Brain pericyte (primary cell): ENCODE measurements at regions not wholly inside any gene's neighbourhood (a gene's known extent, or its start where the extent isn't known, plus 50 kb on each side); places are given as distances from the start of the nearest gene placed in this dataset.
"Not testable (repeated sequence)": the region's sequence is repeated elsewhere in the genome, so short reads cannot be mapped to it uniquely, and the experiment has no call there.

Source experiments
- DNase-seq: peaks from one replicate; pipeline ENCODE4 v3.0.0-alpha.2; 2012; ENCODE audit warnings: low read depth, low spot score

DNA sequence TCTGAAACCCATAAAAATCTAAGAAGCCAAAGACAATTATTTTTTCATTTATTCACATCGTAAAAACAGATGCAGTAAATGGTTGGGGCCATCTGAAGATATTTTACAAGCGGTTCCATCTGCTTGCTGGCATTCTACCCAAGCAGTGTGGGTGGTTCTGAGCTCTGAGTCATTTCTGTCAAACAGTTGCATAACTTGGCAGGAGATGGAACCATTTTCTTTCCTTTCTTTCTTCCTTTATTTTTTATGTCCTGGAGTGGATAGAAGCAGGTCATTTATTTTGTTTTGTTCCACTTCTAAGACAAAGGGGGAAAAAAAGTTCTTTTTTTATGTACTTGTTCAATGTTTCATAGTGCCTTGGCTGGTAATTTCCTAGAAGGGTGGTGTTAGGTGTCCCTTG lies 1151.9 kb upstream of the GOT2 start:
- DNase-seq = no peak

DNA sequence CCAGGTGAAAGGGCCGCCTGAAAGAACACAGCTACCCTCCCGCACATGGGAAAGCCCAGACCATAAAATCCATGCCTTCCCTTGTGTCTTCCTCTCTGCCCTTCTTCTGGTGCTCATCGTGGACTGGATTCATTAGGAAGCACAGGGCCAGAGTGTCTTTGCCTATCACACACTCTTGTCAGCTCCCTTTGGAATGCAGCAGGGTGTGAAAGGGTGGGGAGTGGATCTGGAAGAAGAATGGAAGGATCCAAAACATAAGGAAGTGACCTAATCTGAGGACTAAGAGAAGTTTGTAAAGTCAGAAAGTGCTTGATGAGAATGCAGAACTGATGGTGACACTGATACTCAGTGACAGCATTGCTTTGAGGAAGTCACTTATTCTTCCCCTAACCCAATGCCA lies 1147.3 kb upstream of the GOT2 start:
- DNase-seq = no peak

DNA sequence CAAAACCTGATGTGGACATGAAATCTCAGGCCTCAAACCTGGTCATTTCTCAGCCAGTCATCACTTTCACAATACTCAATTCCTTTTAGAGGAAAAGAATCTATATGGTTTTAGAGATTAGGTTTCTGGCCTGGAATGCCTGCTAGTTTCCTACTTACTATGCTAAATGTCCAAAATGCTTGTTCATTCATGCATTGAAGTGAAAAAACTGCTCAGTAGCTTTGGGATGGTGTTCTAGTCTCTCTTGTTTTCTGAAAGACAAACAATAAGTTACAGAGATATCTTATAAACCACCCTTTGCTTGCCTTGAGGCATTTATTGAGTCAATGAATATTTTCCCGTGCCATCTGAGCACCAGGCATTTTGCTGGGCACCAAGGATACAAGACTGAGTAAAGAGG lies 1146.5 kb upstream of the GOT2 start:
- DNase-seq = no peak

DNA sequence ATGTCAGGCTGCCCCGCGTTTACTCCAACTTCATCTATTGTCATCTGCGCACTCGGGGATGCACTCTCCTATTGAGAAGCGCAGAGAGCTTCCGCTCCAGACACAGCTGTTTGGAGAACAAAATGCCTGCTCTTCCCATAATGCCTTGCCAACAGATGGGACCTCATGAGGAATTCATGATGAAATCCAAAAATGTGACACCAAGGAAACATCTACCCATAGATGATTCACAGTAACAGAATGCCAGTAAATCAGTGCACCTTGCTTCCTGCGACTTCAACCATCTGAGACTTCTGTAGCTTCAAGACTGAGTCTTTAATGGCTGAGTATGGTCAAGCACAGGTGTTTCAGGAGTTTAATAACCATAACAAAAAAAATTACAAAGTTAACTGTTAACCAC lies 1144.9 kb upstream of the GOT2 start:
- DNase-seq = no peak

DNA sequence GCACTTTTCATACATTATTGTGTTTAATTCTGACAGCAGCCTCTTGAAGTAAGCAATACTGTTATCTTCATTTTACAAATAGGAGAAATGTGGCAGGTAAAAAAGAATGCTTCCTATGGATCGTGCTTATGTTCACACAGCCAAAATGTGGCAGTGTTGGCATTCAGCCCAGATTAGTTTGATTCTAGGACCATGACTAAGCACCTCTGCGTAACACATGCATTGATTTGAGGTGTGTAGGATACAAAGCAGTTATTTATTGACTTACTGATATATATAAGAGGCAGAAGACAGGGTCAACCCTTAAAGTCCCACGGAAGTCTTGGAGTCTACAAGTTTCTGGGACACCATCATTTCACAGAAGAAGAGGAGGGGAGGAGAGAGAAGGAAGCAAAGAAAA lies 1144.4 kb upstream of the GOT2 start:
- DNase-seq = no peak

DNA sequence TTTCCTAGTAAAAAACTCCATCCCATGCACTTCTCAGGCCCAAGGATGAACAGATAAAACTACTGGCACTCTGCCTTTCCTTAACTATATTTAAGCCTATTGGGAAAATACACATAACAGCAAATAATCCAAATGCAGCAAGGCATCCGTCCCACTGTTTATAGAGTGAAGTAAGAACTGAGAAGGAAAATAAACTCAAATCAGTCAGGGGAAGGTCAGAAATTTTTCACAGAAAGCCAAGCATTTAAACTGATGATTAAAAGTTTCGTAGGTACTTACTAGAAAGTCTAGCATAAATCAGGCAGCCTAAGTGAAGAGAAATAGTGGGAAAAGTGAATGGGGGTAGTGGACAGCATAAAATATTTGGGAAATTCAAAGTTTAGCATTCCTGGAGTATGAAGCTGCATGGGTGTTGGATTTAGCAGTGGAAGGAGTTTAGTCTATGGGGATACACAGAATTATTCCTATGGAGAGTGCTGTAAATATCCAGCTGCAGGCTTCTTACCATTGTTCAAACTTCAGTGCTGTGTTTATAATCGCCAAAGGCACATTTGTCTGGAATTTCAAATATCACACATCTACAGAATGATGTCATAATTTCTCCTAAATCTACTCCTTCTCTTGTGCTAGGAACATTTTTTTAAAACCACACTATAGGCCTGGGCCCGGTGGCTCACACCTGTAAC lies 1131.0 kb upstream of the GOT2 start:
- no peak for DNase-seq

DNA sequence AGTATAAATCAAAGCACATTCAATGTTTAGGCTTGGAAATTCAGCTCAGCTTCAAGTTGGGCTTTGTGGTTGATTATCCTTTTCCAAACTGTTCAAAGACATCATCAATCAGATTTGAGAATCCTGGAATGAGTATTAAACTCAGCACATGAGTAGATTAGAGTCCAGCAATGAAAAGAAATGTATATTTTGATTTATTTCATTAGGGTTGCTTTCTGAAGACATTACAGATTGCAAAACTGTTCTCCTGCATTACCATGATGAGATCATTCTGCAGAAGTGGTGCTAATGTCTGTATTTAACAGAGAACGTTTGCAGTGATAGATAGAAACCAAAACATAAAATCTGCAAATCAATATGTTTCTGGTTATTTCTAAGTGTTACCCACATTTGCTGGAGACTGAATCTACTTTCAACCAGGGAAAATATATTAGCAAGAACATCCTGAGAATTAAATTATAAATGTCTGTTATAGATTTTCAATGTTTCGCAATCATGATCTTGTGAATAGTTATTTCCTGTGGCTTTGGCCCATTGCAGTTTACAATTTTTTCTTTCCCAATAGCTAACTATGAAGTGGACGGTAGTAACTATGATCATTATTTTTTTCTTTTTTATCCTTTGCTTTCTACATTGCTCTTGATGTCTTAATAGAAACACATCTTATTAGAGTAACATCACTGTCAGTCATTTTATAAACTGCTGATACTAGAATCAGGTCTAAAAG lies 1125.7 kb upstream of the GOT2 start:
- DNase-seq = no peak

DNA sequence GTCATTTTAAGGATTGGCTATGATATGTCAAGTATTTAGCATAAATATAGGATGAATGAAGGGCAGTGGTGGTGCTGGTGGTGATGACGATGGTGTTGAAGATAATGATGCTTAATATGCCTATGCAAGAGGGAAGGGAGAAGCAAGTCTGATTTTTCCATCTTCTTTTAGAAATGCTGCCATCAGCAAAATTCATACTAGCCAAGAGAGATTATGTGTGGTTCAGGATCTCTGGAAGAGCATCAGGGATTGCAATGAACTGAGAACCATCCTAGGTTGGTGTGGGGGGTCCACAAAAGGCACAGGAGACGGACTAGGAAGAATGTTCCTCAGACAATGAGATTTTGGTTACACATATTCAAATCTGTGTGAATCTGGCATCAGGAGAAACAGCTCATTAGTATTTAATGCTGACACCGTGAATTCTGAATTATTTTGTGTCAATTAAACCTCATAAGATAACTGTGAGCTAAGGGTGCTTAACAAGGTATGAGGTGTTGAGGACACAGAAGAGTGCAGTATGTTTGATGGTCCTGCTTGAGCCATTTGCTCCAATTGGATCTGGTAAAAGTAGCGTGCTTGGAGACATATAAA lies 1120.8 kb upstream of the GOT2 start:
- DNase-seq = no peak

DNA sequence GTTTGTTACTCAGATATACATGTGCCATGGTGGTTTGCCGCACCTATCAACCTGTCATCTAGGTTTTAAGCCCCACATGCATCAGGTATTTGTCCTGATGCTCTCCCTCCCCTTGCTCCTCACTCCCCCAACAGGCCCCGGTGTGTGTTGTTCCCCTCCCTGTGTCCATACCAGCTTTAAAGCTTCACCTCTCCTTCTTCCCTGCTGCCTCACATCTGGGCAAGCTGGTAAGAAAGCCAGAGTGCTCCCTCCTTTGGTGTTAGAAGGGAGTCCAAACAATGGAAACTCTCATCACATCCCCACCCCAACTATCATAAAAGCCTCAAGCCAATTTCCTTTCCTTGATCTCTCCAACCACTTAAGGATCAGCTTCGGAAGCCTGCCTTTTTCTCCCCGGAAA lies 1115.6 kb upstream of the GOT2 start:
- no peak for DNase-seq

DNA sequence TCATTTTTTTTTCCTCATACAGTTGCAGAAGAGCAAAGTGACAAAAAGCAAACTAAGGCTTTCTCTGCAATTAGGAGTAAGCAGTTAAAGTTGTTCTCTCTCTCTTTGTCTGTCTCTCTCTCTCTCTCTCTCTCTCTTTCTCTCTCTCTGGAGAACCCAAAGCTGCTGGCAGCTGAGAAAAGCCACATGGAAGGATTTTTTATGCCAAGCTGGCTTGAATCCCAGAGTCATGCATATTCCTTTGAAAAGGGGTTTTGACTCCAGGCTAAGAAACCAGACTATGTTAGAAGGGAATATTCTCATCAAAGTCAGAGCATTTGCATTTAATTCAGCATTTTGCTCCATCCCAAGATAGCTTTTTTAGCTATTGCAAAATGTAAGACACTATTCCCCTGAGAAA lies 1114.2 kb upstream of the GOT2 start:
- no peak for DNase-seq

DNA sequence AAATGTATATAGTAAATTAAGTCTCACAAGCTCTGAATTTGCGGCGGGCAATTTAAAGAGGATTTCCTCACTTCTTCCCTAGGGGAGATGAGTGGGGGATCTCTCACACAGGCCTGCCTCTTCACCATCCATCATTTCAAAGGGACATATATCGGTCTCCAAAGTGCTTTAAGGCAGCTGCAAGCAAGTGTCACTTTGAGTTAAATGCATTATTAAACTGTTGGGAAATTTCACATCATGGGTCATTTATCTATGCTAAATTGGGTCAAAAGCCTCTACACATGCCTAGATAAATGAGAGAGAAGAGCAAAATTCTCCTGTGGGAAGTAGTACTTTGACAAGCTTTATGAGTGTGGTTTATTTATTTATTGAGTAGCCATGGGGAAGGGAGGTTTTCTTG lies 1106.1 kb upstream of the GOT2 start:
- no peak for DNase-seq

DNA sequence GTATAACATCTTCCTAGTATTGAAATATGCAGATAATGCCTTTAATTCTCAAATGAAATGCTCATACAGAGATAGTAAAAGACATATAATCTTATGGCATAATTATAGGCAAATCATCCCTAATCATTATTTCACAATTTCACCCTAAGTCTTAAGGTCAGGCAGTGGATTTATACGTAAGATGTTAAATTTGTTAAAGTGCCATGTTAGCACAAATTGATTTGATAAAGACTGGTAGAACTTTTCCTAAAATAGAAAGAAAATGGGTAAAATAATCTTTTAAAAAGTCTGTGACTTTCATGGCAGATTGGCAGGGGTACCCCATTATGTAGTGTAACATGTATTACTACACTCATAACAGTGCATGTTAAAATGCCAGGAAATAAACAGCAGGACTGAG lies 1092.7 kb upstream of the GOT2 start:
- no peak for DNase-seq

DNA sequence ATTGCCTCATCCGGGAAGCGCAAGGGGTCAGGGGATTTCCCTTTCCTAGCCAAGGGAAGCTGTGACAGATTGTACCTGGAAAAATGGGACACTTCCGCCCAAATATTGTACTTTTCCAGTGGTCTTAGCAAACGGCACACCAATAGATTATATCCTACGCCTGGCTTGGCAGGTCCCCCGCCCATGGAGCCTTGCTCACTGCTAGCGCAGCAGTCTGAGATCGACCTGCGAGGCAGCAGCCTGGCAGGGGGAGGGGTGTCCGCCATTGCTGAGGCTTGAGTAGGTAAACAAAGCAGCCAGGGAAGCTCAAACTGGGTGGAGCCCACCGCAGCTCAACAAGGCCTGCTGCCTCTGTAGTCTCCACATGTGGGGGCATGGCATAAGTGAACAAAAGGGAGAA lies 1075.4 kb upstream of the GOT2 start:
- not testable (repeated sequence) for DNase-seq

DNA sequence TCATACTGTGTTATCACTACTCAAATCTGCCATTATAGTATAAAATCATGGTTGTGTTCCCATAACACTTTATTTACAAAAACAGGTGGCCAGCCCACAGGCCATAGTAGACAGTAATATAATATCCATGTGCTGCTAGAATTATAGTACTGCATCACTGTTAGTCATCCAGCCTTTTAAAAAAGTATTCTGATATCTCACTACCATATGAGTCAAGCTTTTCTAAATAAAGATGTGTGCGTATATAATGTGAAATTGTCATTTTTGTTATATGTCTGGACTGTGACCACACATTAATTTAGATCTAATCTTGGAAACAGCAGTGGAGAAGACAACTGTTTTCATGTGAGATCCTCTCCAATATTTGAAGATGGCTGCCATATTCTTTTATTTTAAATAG lies 1049.1 kb upstream of the GOT2 start:
- no peak for DNase-seq

DNA sequence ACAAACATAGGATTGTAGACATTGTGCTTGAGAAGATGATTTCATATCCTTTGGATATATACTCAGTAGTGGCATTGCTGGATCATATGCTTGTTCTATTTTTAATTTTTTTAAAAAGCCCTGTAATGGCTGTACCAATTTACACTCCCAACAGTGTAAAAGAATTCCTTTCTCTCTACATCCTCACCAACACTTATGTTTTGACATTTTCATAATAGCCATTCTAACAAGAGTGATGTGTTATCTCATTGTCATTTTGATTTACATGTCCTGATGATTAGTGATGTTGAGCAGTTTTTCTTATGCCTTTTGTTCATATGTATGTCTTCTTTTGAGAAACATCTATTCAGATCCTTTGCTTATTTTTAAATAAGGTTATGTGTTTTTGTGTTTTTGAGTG lies 1039.2 kb upstream of the GOT2 start:
- DNase-seq = no peak

DNA sequence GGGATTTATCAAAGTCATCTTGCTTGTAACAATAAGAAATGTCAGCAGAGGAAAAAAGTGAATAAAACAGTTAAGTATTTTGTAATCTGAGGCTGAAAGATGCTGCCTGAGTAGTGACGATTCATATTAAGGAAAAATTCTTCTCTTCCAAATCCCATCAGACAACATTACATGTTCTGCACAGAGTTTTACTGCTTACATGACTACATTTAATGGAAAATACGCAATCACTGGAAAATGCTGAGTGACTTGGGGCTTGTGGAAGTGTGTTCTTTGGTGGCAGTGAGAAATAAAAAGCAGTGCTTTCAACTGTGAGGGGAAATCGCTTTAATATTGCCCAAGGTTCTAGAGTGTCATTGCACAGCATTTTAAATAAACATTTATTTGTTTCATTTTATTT lies 1025.2 kb upstream of the GOT2 start:
- no peak for DNase-seq

DNA sequence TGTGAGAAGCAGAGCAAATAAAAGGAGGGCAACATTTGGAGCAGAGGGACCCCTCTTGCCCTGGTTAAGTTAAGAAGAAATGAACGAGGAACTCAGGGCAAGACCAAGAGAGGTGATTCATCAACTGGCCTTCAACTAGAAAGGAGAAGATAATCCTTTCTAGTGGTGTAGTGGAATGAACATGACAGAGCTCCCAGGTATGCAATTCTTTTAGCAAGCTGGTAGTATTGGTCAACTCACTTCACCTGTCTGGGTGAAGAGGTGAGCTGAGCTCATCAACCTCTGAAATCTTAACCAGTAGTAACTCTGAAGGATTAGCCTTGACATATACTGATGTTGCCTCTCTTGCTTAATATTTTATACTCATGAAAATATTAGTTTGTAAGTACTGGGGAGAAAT lies 1024.7 kb upstream of the GOT2 start:
- DNase-seq = no peak

DNA sequence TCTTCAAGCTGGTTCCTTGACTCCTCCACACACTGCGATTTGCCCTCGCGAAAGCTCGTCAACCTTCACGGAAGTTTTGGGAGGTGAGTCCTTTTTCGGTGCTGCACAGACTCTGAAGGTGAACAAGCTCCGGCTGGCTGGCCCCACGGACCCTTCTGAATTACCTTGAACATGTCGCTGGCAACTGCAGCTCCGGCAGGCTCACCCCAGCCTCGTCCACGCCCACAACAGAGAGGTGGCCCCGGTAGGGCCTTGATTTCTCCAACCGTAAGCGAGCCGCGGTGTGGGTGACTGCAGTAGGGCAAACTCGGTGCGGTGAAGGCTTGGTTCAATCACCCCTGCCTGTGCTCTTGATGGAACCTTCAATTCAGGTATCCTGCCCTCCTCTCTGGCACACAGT lies 1020.7 kb upstream of the GOT2 start:
- no peak for DNase-seq

DNA sequence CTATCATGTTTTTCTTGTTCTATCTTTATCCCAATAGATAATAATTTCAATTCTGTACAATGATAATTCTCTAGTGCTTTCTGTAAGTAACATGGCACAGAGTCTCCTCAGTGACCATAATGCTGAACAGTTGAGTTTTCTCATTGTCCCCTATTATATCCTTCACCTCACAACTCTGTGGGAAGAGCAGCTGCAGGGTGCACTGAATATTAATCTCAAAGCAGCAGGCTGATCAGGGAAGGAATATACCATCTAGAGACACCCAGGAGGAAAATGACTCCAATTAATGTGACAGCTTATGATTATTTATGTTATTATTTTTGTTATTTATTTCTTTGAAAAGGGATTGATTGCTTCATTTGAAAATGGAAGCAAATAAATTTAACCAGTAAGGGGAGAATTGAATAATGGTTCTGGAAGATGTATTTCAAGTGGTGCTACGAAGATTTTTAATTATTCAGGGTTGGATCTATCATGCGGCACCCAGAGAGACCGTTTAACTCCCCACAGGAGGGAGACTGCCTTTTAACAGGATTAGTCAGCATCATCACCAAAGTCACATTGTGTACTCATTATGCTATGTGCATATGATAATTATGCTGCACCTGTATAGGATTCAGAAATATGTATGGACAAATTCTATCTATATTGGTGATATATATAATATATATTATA lies 1015.7 kb upstream of the GOT2 start:
- no peak for DNase-seq

DNA sequence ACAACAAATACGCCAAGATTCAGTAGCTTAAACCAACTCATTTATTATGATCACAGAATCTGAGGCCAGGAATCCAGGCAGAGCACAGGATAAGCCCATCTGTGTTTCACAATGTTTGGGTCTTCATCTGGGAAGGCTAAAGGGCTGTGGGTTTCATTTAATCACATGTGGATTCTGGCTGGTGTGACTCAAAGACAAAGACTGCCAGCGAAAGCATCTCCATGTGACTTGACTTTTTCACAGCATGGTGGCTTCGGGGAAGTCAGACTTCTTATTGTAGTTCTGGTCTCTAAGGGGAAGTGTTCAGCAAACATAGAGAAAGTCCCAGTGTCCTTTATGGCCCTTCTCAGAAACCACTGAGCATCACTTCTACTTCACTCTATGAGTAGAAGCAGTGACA lies 1014.4 kb upstream of the GOT2 start:
- DNase-seq = no peak

DNA sequence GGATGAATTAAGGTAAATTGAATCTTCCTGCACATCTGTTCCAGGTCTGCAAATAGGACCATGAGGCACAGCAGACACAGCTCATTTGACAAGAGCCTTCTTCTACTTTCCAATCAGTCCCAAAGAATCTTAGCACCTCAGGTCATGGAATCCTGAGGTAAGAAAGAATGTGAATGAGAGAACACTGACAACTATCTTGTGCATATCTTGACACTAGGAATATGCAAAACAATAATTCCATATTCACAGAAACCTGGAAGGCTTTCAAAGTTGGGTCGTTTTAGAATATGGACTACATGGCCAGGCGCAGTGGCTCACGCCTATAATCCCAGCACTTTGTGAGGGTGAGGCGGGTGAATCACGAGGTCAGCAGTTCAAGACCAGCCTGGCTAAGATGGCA lies 1009.4 kb upstream of the GOT2 start:
- DNase-seq = no peak

DNA sequence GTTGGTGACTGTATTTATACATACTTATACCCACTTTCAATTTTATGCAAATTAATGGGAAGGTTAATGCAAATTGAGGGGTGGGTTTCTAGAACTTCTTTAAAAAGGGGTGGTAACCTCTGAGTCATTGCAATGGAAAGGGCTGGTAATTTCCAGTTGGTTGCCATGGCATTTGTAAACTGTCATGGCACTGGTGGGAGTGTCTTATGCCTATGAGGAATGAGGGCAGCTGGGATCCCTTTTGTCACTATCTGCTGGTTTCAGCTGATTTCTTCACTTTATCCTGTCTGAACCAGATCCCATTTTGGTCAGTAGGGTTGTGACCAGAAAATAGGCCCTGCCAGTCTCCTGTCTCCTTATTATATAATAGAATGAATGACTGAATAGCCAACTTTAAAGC lies 1006.7 kb upstream of the GOT2 start:
- DNase-seq = no peak

DNA sequence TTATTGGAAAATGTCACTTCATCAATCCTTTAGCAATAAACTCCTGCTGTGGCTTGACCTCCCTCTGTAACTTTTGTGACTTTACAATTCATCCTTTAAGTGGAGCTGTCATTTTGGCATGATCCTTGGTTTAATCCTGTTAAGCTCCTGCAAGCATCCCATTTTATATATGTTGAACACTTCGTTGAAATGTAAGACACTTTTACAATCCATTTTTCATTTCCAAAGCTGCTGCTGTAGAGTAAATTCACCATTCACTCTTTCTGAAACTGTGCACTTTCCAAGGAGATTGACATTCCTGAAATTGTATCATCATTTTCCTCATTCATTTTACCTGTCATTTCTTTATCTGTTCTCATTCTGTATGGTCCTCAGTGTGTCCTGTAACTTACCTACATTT lies 1003.2 kb upstream of the GOT2 start:
- no peak for DNase-seq
